Thoracic aorta (tissue), 2 donors: ENCODE measurements at regions not wholly inside any gene's neighbourhood (a gene's known extent, or its start where the extent isn't known, plus 50 kb on each side); places are given as distances from the start of the nearest gene placed in this dataset.

Source experiments
- ATAC-seq: fragments of 150-250 bp; one replicate; pipeline ENCODE4 v1.8.0; 2017; ENCODE audit warnings: low read depth; ENCODE audit not compliant: insufficient number of reproducible peaks, low FRiP score
- DNase-seq: peaks from one replicate; pipeline ENCODE4 v3.0.0-alpha.2; 2020; ENCODE audit warnings: low spot score
- H3K27ac ChIP-seq, 2 donors: fragments of 200-600 bp; sonication (generic); 1 replicate in 1 of 2; 2 replicates in 1 of 2; pipeline ENCODE4 v1.5.1; 2016; ENCODE audit warnings: mild to moderate bottlenecking in 2 of 2, moderate library complexity in 2 of 2
- H3K27me3 ChIP-seq: fragments of 200-600 bp; sonication (generic); replicated peaks from 2 replicates; pipeline ENCODE4 v1.6.0; 2016; ENCODE audit warnings: mild to moderate bottlenecking; ENCODE audit not compliant: insufficient read depth
- H3K36me3 ChIP-seq: fragments of 200-600 bp; sonication (generic); one replicate; pipeline ENCODE4 v1.5.1; 2016
- H3K4me1 ChIP-seq, 2 donors: fragments of 200-600 bp; sonication (generic); 1 replicate in 1 of 2; 2 replicates in 1 of 2; pipeline versions ENCODE4 v1.5.1 to v1.6.0; 2016; ENCODE audit warnings: low read depth in 2 of 2, mild to moderate bottlenecking in 1 of 2; ENCODE audit not compliant: control insufficient read depth in 1 of 2
- H3K4me3 ChIP-seq: fragments of 200-600 bp; sonication (generic); 2 replicates; pipeline ENCODE4 v1.5.1; 2016; ENCODE audit warnings: mild to moderate bottlenecking
- H3K9me3 ChIP-seq: fragments of 200-600 bp; sonication (generic); 2 replicates; pipeline ENCODE4 v1.5.1; 2016
- CTCF ChIP-seq: fragments of 200-600 bp; sonication (generic); IDR thresholded peaks from one replicate; pipeline ENCODE4 v1.5.1; 2019; ENCODE audit warnings: antibody characterized with exemption

- TF ChIP-seq CTCF: no peak
- DNase-seq (no peak), ATAC-seq (no peak)
- H3K27me3 ChIP-seq: no peaks in the 10 kb centered on the region
- H3K27ac ChIP-seq: no peak overlapping the region
- H3K36me3 ChIP-seq: no peaks in the 10 kb centered on the region
- H3K4me3 ChIP-seq: no peak overlapping the region
- no peaks in the 10 kb centered on the region for H3K9me3 ChIP-seq
- no peaks in the 10 kb centered on the region for H3K4me1 ChIP-seq
These were observed 229.5 kb downstream of the TUSC7 start for GRCh38 chr3:116939091-116939490.

- TF ChIP-seq CTCF: no peak
- ATAC-seq (no peak), DNase-seq (no peak)
- H3K36me3 ChIP-seq: no peaks in the 10 kb centered on the region
- no peaks in the 10 kb centered on the region for H3K4me1 ChIP-seq
- no peaks in the 10 kb centered on the region for H3K27me3 ChIP-seq
- H3K4me3 ChIP-seq: no peak overlapping the region
- H3K27ac ChIP-seq: no peak overlapping the region
- no peaks in the 10 kb centered on the region for H3K9me3 ChIP-seq
These were observed 230.0 kb downstream of the TUSC7 start for GRCh38 chr3:116939550-116939949.

GRCh38 chr3:116940719-116941118 is 231.1 kb downstream of the TUSC7 start:
- DNase-seq: no peak
- Histone ChIP-seq H3K4me3 (no peak overlapping the region), H3K9me3 (no peaks in the 10 kb centered on the region), H3K27me3 (no peaks in the 10 kb centered on the region), H3K27ac (no peak overlapping the region), H3K4me1 (no peaks in the 10 kb centered on the region), H3K36me3 (no peaks in the 10 kb centered on the region)
- no peak for ATAC-seq
- no peak for TF ChIP-seq CTCF

- Histone ChIP-seq H3K4me1 (peaks cover 11 to 33% of the 10 kb centered on the region in 2 donors), H3K27me3 (no peaks in the 10 kb centered on the region), H3K4me3 (no peak overlapping the region), H3K36me3 (no peaks in the 10 kb centered on the region), H3K9me3 (no peaks in the 10 kb centered on the region), H3K27ac (no peak overlapping the region)
- ATAC-seq: no peak
- DNase-seq: no peak
- no peak for TF ChIP-seq CTCF
These were observed 236.8 kb downstream of the TUSC7 start for GRCh38 chr3:116946376-116946775.

GRCh38 chr3:116947148-116947547 is 237.6 kb downstream of the TUSC7 start:
- H3K9me3 ChIP-seq: no peaks in the 10 kb centered on the region
- DNase-seq: no peak
- ATAC-seq: no peak
- peaks cover 15 to 41% of the 10 kb centered on the region in 2 donors for H3K4me1 ChIP-seq
- H3K27me3 ChIP-seq: no peaks in the 10 kb centered on the region
- H3K27ac ChIP-seq: no peak overlapping the region
- no peaks in the 10 kb centered on the region for H3K36me3 ChIP-seq
- H3K4me3 ChIP-seq: no peak overlapping the region
- no peak for TF ChIP-seq CTCF
